HG03520 (cell line): ENCODE measurements at regions not wholly inside any gene's neighbourhood (a gene's known extent, or its start where the extent isn't known, plus 50 kb on each side); places are given as distances from the start of the nearest gene placed in this dataset.

Experiments used
- ATAC-seq: cut with Tn5 transposase; IDR thresholded peaks from one replicate; pipeline ENCODE4 v1.9.1; 2021; ENCODE audit warnings: mild to moderate bottlenecking, moderate library complexity; ENCODE audit not compliant: unreplicated experiment

GRCh38 chr13:50345804-50346203 lies 330.6 kb downstream of the KCNRG start:
- no peak for ATAC-seq

GRCh38 chr13:50348371-50348770 lies 333.1 kb downstream of the KCNRG start:
- no peak for ATAC-seq

GRCh38 chr13:50352720-50353480 lies 337.7 kb downstream of the KCNRG start:
- ATAC-seq = no peak

- no peak for ATAC-seq
These were observed 338.6 kb downstream of the KCNRG start for GRCh38 chr13:50353651-50354415.

- no peak for ATAC-seq
These were observed 340.6 kb downstream of the KCNRG start for GRCh38 chr13:50355797-50356196.

GRCh38 chr13:50357136-50357535 lies 341.9 kb downstream of the KCNRG start:
- ATAC-seq = no peak

GRCh38 chr13:50357586-50358118 lies 342.4 kb downstream of the KCNRG start:
- no peak for ATAC-seq

- ATAC-seq = no peak
These were observed 343.2 kb downstream of the KCNRG start for GRCh38 chr13:50358231-50359040.

- ATAC-seq = no peak
These were observed 343.8 kb downstream of the KCNRG start for GRCh38 chr13:50359041-50359367.

- no peak for ATAC-seq
These were observed 344.5 kb downstream of the KCNRG start for GRCh38 chr13:50359779-50360178.

GRCh38 chr13:50360637-50361036 lies 345.4 kb downstream of the KCNRG start:
- ATAC-seq = no peak

GRCh38 chr13:50361282-50361681 lies 346.0 kb downstream of the KCNRG start:
- no peak for ATAC-seq

GRCh38 chr13:50365408-50366391 lies 350.5 kb downstream of the KCNRG start:
- peak; percentile 38 for ATAC-seq

GRCh38 chr13:50366488-50367174 lies 351.4 kb downstream of the KCNRG start:
- peak; percentile 58 for ATAC-seq

GRCh38 chr13:50369646-50370045 lies 354.4 kb downstream of the KCNRG start:
- ATAC-seq = no peak

- ATAC-seq = peak; percentile 54
These were observed 355.2 kb downstream of the KCNRG start for GRCh38 chr13:50370303-50370950.

GRCh38 chr13:50374517-50374916 lies 359.3 kb downstream of the KCNRG start:
- ATAC-seq = no peak

GRCh38 chr13:50375792-50376191 lies 360.5 kb downstream of the KCNRG start:
- ATAC-seq = no peak
